GM10266 (cell line): ENCODE measurements at regions not wholly inside any gene's neighbourhood (a gene's known extent, or its start where the extent isn't known, plus 50 kb on each side); places are given as distances from the start of the nearest gene placed in this dataset.
A peak's percentile ranks its signal among the peaks of the same experiment; 100 is the strongest.
"Not testable (repeated sequence)": the region's sequence is repeated elsewhere in the genome, so short reads cannot be mapped to it uniquely, and the experiment has no call there.

Experiments
- DNase-seq: peaks from one replicate; pipeline ENCODE4 v3.0.0; 2012; ENCODE audit errors: extremely low spot score
- TF ChIP-seq, protein P1 (sequence below): IDR thresholded peaks from 2 replicates; pipeline ENCODE4 v1.5.1; 2012; ENCODE audit warnings: mild to moderate bottlenecking, low read depth; ENCODE audit not compliant: control insufficient read depth, insufficient read depth; ENCODE audit errors: missing control alignments

DNA sequence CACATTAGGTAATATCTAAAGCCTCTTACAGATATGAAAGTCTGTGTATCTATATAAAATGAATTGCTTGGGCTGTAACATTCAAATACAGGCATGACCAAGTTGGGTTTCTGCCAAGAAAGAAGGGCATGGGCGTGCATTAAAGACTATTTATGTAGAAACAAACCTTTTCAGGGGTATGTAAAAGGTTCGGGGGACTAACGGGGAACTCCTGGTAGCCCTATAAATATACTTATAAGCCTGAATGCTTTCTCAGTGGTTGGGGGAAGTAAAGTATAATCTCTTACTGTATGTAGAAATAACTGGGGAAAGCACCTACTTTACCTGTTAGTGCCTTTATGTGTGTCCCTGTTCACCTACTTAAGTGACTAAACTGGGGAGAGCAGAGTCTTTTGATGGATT lies 154.5 kb upstream of the TBL1XR1 start:
- peak; percentile 80 for DNase-seq
- TF ChIP-seq, protein P1, sequence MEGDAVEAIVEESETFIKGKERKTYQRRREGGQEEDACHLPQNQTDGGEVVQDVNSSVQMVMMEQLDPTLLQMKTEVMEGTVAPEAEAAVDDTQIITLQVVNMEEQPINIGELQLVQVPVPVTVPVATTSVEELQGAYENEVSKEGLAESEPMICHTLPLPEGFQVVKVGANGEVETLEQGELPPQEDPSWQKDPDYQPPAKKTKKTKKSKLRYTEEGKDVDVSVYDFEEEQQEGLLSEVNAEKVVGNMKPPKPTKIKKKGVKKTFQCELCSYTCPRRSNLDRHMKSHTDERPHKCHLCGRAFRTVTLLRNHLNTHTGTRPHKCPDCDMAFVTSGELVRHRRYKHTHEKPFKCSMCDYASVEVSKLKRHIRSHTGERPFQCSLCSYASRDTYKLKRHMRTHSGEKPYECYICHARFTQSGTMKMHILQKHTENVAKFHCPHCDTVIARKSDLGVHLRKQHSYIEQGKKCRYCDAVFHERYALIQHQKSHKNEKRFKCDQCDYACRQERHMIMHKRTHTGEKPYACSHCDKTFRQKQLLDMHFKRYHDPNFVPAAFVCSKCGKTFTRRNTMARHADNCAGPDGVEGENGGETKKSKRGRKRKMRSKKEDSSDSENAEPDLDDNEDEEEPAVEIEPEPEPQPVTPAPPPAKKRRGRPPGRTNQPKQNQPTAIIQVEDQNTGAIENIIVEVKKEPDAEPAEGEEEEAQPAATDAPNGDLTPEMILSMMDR = no peak

DNA sequence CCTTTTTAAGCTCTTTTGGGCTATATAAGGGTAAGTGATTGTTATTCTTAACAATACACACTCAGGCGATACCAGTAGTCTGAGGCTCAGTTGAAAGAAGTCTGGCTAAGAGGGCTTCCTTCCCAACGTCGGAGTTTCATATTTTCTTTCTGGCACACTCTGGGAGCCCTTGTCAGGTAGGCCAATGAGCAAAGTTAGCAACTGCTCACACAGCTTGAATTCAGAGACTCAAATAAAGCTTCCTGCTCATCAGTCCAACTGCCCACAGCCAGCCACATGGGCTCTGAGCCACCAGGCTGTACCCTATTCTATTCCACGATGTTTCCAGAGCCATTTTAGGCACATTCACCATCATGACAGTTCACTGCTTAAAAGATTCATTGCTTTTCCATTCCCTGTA lies 155.1 kb upstream of the TBL1XR1 start:
- no peak for DNase-seq
- TF ChIP-seq, protein P1 = no peak

DNA sequence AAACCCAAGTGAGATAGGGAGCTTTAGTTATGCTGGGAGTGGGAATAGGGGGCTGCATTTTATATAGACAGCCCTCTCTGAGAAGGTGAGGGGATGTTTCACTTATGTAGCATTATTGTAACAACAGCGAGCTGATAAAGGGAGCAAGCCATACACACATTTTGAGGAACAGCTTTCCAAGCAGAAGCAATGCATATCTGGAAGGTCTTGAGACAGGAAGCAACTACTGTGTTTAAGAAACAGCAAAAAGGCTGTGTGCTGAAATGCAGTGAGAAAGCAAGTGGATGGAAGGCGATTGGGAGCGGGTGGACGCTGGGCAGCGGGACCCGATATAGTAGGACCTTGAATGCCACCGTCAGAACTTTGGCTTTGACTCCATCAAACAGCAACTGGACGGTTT lies 155.9 kb upstream of the TBL1XR1 start:
- DNase-seq = no peak
- TF ChIP-seq, protein P1 = no peak

DNA sequence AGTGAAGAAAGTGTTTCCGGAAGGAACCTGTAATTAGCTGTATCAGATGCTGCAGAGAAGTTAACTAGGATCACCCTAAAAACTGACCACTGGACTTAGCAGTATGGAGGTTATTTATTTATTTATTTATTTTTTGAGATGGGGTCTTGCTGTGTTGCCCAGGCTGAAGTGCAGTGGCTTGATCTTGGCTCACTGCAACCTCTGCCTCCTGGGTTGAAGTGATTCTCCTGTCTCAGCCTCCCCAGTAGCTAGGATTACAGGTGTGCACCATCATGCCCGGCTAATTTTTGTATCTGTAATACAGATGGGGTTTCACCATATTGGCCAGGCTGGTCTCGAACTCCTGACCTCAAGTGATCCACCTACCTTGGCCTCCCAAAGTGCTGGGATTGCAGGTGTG lies 156.6 kb upstream of the TBL1XR1 start:
- DNase-seq = not testable (repeated sequence)

DNA sequence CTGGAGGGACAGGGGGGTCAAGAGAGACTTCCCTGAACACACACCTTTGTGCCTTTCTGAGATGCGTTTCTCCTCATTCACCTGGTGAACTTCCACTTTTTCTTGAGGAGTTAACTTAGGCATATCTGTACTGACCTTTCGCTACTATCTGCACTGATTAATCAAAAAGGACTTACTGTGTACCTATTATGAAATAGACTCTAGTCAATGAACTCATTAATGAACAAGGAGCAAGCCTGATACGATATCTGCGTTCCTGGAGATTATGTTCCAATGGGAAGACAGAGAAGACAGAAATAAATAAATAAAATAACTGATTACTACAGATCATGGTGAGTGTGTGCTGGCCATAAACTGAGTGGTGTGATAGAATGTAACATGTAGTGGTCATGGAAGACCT lies 157.2 kb upstream of the TBL1XR1 start:
- DNase-seq = no peak
- TF ChIP-seq, protein P1 = no peak

DNA sequence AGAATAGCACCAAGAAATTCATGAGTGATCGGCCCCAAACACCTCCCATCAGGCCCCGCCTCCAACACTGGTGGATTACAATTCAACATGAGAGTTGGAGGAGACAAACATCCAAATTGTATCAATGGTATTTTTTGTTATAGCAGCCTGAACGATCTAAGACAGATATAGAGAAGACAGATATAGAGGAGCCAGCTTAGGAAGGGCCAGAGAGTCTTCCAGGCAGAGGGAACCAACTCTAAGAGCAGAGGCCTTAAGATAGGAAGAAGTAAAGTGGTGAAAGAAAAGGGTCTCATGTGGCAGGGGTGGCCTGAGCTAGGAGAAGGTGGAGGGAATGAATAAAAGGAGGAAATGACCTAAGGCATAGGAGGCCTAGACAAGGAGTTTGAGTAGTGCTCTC lies 158.8 kb upstream of the TBL1XR1 start:
- TF ChIP-seq, protein P1 = no peak
- no peak for DNase-seq

DNA sequence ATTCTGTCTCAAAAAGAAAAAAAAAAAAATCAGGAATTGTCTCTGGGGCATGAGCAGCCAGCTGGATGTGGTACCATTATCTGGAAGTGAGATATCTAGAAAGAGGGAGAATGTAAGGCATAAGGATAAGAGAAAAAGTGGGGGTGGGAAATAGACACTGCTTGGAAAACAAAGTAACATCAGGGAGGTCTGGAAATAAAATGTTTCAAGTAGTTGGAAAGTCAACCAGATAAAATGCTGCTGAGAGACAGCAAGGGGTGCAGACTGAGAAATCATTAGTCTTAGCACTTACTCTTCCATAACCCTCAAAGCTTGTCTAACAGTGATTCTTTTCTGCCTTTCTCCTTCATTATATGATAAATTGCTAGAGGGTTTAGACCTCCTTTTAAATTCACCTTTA lies 159.7 kb upstream of the TBL1XR1 start:
- TF ChIP-seq, protein P1 = no peak
- no peak for DNase-seq

DNA sequence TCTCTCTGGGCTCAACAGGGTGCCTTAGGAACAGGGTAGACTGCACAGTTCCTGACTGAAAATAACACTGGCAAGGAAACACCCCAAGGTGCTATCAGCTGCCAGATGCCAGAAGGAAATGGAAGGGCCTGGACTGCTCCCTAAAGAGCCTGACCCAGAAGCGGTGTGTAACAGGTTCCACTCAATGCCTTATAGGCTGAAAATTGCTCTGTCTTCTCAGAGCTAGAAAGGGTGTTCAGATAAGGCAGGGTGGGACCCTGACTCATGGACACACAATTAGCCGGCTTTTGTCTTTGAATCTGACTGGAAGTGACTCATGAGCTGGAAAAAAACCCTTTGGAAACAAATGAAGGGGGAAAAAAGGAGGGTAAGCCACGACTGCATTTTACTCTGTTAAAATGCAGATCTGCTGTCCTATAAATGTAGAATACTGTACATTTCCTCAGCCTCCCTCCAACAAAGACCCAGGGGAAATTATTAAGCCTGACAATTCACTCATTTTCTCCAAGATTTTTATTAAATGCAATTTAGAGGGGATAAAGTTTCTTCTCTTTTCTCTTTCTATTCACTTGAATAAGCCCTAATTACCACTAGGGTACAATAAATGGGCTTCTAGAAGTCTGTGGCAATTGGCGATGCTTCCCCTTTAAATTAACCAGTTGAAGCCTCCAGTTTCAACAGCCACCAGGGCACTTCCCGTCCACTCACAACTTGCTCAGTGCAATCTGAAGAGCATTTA lies 160.2 kb upstream of the TBL1XR1 start:
- DNase-seq = no peak
- TF ChIP-seq, protein P1 = no peak
